ENCODE measurements at regions not wholly inside any gene's neighbourhood (a gene's known extent, or its start where the extent isn't known, plus 50 kb on each side); places are given as distances from the start of the nearest gene placed in this dataset.

DNA sequence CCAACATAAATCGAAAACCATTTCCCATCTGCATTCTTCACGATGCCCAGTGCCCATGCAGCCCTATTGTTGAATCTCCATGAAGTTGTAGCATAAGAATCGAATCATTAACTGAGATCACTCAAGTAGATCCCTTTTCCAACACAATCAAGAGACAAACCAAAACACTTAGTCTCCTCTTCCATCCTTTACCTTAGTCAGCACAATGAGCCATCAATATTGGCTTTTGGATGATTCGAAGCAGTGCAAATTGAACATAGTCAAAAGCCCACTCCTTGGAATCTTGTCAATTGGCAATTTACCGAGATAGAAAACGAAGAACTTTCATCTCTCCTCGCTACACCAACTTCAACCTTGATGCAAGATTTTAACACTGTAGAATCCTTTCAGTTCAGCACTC, 66.5 kb upstream of the ADRB1 start:
- TF ChIP-seq POLR2A (IDR thresholded peaks at IDR 0.05; ENCODE audit: low read depth, low read length) = no peak
- TF ChIP-seq TAF1 (IDR thresholded peaks at IDR 0.05; ENCODE audit: borderline replicate concordance, low read depth, low read length) = no peak
